ENCODE measurements at regions not wholly inside any gene's neighbourhood (a gene's known extent, or its start where the extent isn't known, plus 50 kb on each side); places are given as distances from the start of the nearest gene placed in this dataset.
"Not testable (repeated sequence)": the region's sequence is repeated elsewhere in the genome, so short reads cannot be mapped to it uniquely, and the experiment has no call there.

DNA sequence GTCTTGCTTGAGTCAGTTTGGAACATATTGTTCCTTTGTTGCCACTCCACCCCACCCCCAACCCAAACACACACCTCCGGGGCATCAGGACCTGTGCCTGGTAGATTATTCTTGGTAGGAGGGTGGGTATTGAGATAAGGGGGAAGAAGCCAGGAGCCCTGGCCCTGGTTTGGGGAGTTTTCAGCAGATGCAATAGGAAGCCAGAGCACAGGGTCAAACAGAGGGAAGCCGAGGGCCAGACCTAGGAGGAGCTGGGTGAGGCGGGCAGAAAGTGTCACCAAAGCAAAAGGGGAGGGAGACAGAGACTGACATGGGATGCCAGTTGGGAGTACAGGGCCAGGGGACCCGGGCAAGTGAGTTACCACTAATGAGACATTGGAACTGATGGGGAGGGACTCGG is 163.1 kb downstream of the RPLP1 start:
- Mint-ChIP-seq H3K4me1 (ENCODE audit: low read depth, unreplicated experiment) (no peaks in the 10 kb centered on the region), H3K4me3 (ENCODE audit: unreplicated experiment) (no peak overlapping the region), H3K27me3 (ENCODE audit: unreplicated experiment) (peaks cover 6% of the 10 kb centered on the region), H3K27ac (ENCODE audit: unreplicated experiment) (no peak overlapping the region), H3K9me3 (ENCODE audit: unreplicated experiment) (peaks cover 2% of the 10 kb centered on the region), H3K36me3 (ENCODE audit: unreplicated experiment) (no peaks in the 10 kb centered on the region)
- DNase-seq: no peak
- TF ChIP-seq, protein P1, sequence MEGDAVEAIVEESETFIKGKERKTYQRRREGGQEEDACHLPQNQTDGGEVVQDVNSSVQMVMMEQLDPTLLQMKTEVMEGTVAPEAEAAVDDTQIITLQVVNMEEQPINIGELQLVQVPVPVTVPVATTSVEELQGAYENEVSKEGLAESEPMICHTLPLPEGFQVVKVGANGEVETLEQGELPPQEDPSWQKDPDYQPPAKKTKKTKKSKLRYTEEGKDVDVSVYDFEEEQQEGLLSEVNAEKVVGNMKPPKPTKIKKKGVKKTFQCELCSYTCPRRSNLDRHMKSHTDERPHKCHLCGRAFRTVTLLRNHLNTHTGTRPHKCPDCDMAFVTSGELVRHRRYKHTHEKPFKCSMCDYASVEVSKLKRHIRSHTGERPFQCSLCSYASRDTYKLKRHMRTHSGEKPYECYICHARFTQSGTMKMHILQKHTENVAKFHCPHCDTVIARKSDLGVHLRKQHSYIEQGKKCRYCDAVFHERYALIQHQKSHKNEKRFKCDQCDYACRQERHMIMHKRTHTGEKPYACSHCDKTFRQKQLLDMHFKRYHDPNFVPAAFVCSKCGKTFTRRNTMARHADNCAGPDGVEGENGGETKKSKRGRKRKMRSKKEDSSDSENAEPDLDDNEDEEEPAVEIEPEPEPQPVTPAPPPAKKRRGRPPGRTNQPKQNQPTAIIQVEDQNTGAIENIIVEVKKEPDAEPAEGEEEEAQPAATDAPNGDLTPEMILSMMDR (IDR thresholded peaks at IDR 0.05; ENCODE audit: partially characterized antibody, unreplicated experiment): no peak

DNA sequence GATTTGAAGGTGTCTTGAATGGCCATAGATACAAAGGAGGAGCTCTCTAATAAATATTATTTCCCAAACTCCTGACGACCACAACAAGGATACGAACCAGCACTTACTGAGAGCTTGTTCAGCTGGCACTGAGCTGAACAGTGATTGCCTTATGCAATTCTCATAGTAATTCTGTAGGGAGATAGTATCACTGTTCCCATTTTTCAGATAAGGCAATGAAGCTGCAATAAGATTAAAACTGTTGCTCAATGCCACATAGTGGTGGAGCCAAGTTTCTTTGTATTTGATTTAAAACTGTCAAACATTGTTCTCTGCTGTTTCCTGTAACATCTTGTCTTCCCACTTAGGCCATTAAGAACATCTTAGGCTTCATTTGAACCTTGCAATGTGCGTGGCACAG is 163.9 kb downstream of the RPLP1 start:
- DNase-seq: no peak
- Mint-ChIP-seq H3K4me3 (ENCODE audit: unreplicated experiment) (no peak overlapping the region), H3K27ac (ENCODE audit: unreplicated experiment) (no peak overlapping the region), H3K9me3 (ENCODE audit: unreplicated experiment) (no peaks in the 10 kb centered on the region), H3K27me3 (ENCODE audit: unreplicated experiment) (peaks cover 3% of the 10 kb centered on the region), H3K36me3 (ENCODE audit: unreplicated experiment) (no peaks in the 10 kb centered on the region), H3K4me1 (ENCODE audit: low read depth, unreplicated experiment) (no peaks in the 10 kb centered on the region)
- TF ChIP-seq, protein P1 (IDR thresholded peaks at IDR 0.05; ENCODE audit: partially characterized antibody, unreplicated experiment): no peak

DNA sequence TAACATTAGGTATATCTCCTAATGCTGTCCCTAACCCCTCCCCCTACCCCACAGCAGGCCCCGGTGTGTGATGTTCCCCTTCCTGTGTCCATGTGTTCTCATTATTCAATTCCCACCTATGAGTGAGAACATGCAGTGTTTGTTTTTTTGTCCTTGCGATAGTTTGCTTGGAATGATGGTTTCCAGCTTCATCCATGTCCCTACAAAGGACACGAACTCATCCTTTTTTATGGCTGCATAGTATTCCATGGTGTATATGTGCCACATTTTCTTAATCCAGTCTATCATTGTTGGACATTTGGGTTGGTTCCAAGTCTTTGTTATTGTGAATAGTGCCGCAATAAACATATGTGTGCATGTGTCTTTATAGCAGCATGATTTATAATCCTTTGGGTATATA is 164.5 kb downstream of the RPLP1 start:
- not testable (repeated sequence) for H3K27me3 Mint-ChIP-seq (ENCODE audit: unreplicated experiment); H3K36me3 Mint-ChIP-seq (ENCODE audit: unreplicated experiment); H3K4me1 Mint-ChIP-seq (ENCODE audit: low read depth, unreplicated experiment); H3K27ac Mint-ChIP-seq (ENCODE audit: unreplicated experiment); H3K4me3 Mint-ChIP-seq (ENCODE audit: unreplicated experiment); H3K9me3 Mint-ChIP-seq (ENCODE audit: unreplicated experiment); DNase-seq

DNA sequence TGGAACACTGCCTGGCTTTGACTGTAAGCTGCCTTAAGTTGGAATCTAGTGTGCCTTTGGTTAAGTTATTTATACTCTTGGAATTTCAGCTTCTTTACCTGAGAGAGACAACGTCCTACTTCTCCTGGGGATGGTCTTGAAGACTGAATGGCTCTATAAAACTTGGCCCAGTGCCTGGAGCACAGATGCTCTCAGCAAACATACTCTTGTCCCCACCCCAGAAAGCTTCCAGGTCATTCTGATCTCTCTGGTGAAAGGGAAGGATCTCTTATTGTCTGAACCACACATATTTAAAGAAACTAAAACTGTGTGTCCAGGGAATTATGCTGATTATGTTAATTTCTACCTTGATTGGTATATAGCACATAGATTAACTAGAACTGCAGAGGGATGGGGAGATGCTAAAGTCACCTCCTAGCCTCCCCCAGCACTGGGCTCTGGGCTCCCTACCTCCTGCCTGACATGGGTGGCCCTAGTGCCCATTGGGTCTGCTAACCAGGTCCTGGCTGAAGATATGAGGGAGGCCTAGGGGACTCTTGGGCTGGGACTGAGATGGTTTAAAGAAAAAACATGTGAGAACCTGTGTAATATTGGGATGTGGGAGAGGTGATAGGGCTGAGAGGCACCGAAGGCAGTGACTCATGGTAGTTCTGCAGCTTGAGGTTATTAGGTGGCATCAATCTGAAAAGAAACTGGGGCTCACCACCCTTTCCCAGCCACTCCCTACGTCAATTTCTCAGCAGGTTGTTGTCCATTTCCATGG is 171.0 kb downstream of the RPLP1 start:
- H3K27ac Mint-ChIP-seq (ENCODE audit: unreplicated experiment): no peak overlapping the region
- no peaks in the 10 kb centered on the region for H3K4me1 Mint-ChIP-seq (ENCODE audit: low read depth, unreplicated experiment)
- H3K27me3 Mint-ChIP-seq (ENCODE audit: unreplicated experiment): peaks cover 2% of the 10 kb centered on the region
- H3K36me3 Mint-ChIP-seq (ENCODE audit: unreplicated experiment): peaks cover 13% of the 10 kb centered on the region
- H3K4me3 Mint-ChIP-seq (ENCODE audit: unreplicated experiment): no peak overlapping the region
- peaks cover 6% of the 10 kb centered on the region for H3K9me3 Mint-ChIP-seq (ENCODE audit: unreplicated experiment)
- DNase-seq: no peak
- TF ChIP-seq, protein P1 (IDR thresholded peaks at IDR 0.05; ENCODE audit: partially characterized antibody, unreplicated experiment): no peak

DNA sequence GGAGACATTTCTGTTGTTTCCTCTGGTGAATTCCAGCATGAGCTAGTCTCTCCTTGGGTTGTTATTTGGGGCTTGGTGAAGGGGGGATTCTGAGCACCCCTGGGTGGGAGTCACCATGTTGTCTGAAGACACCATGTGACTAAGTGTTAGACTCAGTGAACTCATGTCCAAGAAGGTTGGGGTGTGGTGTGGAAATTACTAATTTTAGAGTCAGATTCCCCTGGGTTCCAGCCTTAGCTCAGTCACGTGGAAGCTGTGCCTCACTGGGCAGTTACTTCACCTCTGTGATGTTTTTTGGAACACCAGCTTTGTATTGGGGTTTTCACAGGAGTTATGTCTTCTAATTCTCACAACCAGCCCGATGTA is 171.5 kb downstream of the RPLP1 start:
- TF ChIP-seq, protein P1 (IDR thresholded peaks at IDR 0.05; ENCODE audit: partially characterized antibody, unreplicated experiment): no peak
- Mint-ChIP-seq H3K4me1 (ENCODE audit: low read depth, unreplicated experiment) (no peaks in the 10 kb centered on the region), H3K27me3 (ENCODE audit: unreplicated experiment) (peaks cover 2% of the 10 kb centered on the region), H3K27ac (ENCODE audit: unreplicated experiment) (no peak overlapping the region), H3K9me3 (ENCODE audit: unreplicated experiment) (peaks cover 6% of the 10 kb centered on the region), H3K4me3 (ENCODE audit: unreplicated experiment) (no peak overlapping the region), H3K36me3 (ENCODE audit: unreplicated experiment) (peaks cover 13% of the 10 kb centered on the region)
- no peak for DNase-seq

Data from glutamatergic neuron (in vitro differentiated cells).